IMR-90 (cell line): ENCODE measurements at regions not wholly inside any gene's neighbourhood (a gene's known extent, or its start where the extent isn't known, plus 50 kb on each side); places are given as distances from the start of the nearest gene placed in this dataset.

Source experiments
- ATAC-seq: fragments of 200-7000 bp; cut with Tn5 transposase; 2 replicates; pipeline ENCODE4 v1.9.1; 2020; ENCODE audit warnings: low read depth, mild to moderate bottlenecking, moderate library complexity
- BruUV-seq: library from RNA; stranded (reverse); fragments of 400-500 nt; replicated peaks from 2 replicates; lab custom pipeline; 2021; lab: Mats Ljungman, UMichigan
- CTCF ChIA-PET: fragments of 300-600 bp; formaldehyde crosslinking; extraction: SDS; loops from one replicate; lab custom pipeline; 2021; ENCODE audit warnings: antibody characterized with exemption; lab: Yijun Ruan, JAX
- POLR2A ChIA-PET: fragments of 300-600 bp; sonication (Branson Sonifier 250); formaldehyde crosslinking; loops from one replicate; lab custom pipeline; 2022; ENCODE audit warnings: antibody characterized with exemption; ENCODE audit not compliant: unreplicated experiment; lab: Charles Lee
- DNase-seq: peaks from one replicate; pipeline ENCODE4 v3.0.0; 2013
- H2AFZ ChIP-seq: replicated peaks from 2 replicates; pipeline ENCODE3; 2013; ENCODE audit warnings: low read length, mild to moderate bottlenecking; ENCODE audit not compliant: poor library complexity
- H2AK5ac ChIP-seq: 2 replicates; pipeline ENCODE4 v1.6.1; 2013; ENCODE audit warnings: low read depth, low read length, inconsistent platforms
- H2AK9ac ChIP-seq: replicated peaks from 2 replicates; pipeline ENCODE3; 2013; ENCODE audit warnings: mild to moderate bottlenecking, low read depth, low read length, moderate library complexity; ENCODE audit not compliant: poor library complexity
- H2BK120ac ChIP-seq: 2 replicates; pipeline ENCODE4 v1.6.1; 2013; ENCODE audit warnings: low read depth, low read length, inconsistent platforms
- H2BK15ac ChIP-seq: 3 replicates; pipeline ENCODE4 v1.6.1; 2013; ENCODE audit warnings: low read depth, low read length, inconsistent platforms
- H2BK20ac ChIP-seq: 2 replicates; pipeline ENCODE4 v1.6.1; 2013; ENCODE audit warnings: low read depth, mild to moderate bottlenecking, inconsistent platforms, low read length, moderate library complexity
- H2BK5ac ChIP-seq: 2 replicates; pipeline ENCODE4 v1.6.1; 2013; ENCODE audit warnings: mild to moderate bottlenecking, low read depth, low read length, inconsistent platforms; ENCODE audit not compliant: poor library complexity, severe bottlenecking
- H3K14ac ChIP-seq: replicated peaks from 2 replicates; pipeline ENCODE4 v1.6.1; 2013; ENCODE audit warnings: low read depth, low read length, inconsistent platforms
- H3K18ac ChIP-seq: 2 replicates; pipeline ENCODE4 v1.6.1; 2013; ENCODE audit warnings: low read depth, low read length, control low read depth
- H3K23ac ChIP-seq: 2 replicates; pipeline ENCODE4 v1.6.1; 2013; ENCODE audit warnings: low read depth, low read length, inconsistent platforms
- H3K27ac ChIP-seq: 2 replicates; pipeline ENCODE4 v1.5.1; 2013; ENCODE audit warnings: mild to moderate bottlenecking, control low read depth, low read length; ENCODE audit not compliant: insufficient read depth
- H3K27me3 ChIP-seq: 2 replicates; pipeline ENCODE4 v1.6.1; 2013; ENCODE audit warnings: low read length; ENCODE audit not compliant: control insufficient read depth, insufficient read depth
- H3K36me3 ChIP-seq: 2 replicates; pipeline ENCODE4 v1.6.1; 2013; ENCODE audit warnings: low read length, mixed read lengths; ENCODE audit not compliant: control insufficient read depth, insufficient read depth
- H3K4ac ChIP-seq: 2 replicates; pipeline ENCODE4 v1.6.1; 2013; ENCODE audit warnings: low read depth, low read length, inconsistent platforms
- H3K4me1 ChIP-seq: 2 replicates; pipeline ENCODE4 v1.6.1; 2013; ENCODE audit warnings: low read length, mixed read lengths; ENCODE audit not compliant: control insufficient read depth, insufficient read depth
- H3K4me2 ChIP-seq: 2 replicates; pipeline ENCODE4 v1.6.1; 2013; ENCODE audit warnings: low read depth, mild to moderate bottlenecking, control low read depth, low read length, moderate library complexity
- H3K4me3 ChIP-seq: 2 replicates; pipeline ENCODE4 v1.5.1; 2013; ENCODE audit warnings: low read depth, mild to moderate bottlenecking, control low read depth, low read length, moderate library complexity; ENCODE audit not compliant: insufficient read depth
- H3K56ac ChIP-seq: 2 replicates; pipeline ENCODE4 v1.6.1; 2013; ENCODE audit warnings: low read length, inconsistent platforms; ENCODE audit not compliant: insufficient read depth; ENCODE audit errors: extremely low read depth
- H3K79me1 ChIP-seq, 2 experiments: 2 replicates each; pipeline ENCODE4 v1.6.1; 2013; ENCODE audit warnings: low read length in 2 of 2, inconsistent platforms in 1 of 2, low read depth in 1 of 2
- H3K9ac ChIP-seq: 2 replicates; pipeline ENCODE4 v1.6.1; 2013; ENCODE audit warnings: low read depth, low read length, control low read depth
- H3K9me1 ChIP-seq: 2 replicates; pipeline ENCODE4 v1.6.1; 2013; ENCODE audit warnings: low read length, inconsistent platforms; ENCODE audit not compliant: insufficient read depth
- H3K9me3 ChIP-seq: 2 replicates; pipeline ENCODE4 v1.6.1; 2013; ENCODE audit warnings: low read length; ENCODE audit not compliant: control insufficient read depth, insufficient read depth
- H4K20me1 ChIP-seq: 2 replicates; pipeline ENCODE4 v1.6.1; 2013; ENCODE audit warnings: low read length, inconsistent platforms; ENCODE audit not compliant: insufficient read depth
- H4K5ac ChIP-seq: 2 replicates; pipeline ENCODE4 v1.6.1; 2013; ENCODE audit warnings: mild to moderate bottlenecking, low read depth, low read length, control low read depth
- H4K8ac ChIP-seq, 2 experiments: 2 replicates each; pipeline ENCODE4 v1.6.1; 2013; ENCODE audit warnings: low read depth in 2 of 2, low read length in 2 of 2, control low read depth in 1 of 2, inconsistent platforms in 1 of 2
- H4K91ac ChIP-seq: 2 replicates; pipeline ENCODE4 v1.6.1; 2013; ENCODE audit warnings: low read depth, low read length, inconsistent platforms; ENCODE audit not compliant: insufficient read depth
- BHLHE40 ChIP-seq: fragments of 150-350 bp; IDR thresholded peaks from 2 replicates; pipeline ENCODE4 v1.6.1; 2016; ENCODE audit warnings: mild to moderate bottlenecking, low read depth, low read length
- CHD1 ChIP-seq: IDR thresholded peaks from 2 replicates; pipeline ENCODE4 v1.6.1; 2012; ENCODE audit warnings: low read depth, low read length, improper control_type of control experiment
- CTCF ChIP-seq: conservative IDR thresholded peaks from 2 replicates; pipeline ENCODE4 v1.5.1; 2012; ENCODE audit warnings: mild to moderate bottlenecking, low read depth, low read length, improper control_type of control experiment
- MAZ ChIP-seq: IDR thresholded peaks from 2 replicates; pipeline ENCODE4 v1.6.1; 2012; ENCODE audit warnings: low read depth, mild to moderate bottlenecking, low read length, improper control_type of control experiment, moderate library complexity, borderline replicate concordance
- RFX5 ChIP-seq: IDR thresholded peaks from 2 replicates; pipeline ENCODE4 v1.8.0; 2012; ENCODE audit warnings: low read depth, mild to moderate bottlenecking, low read length, moderate library complexity
- SMC3 ChIP-seq: fragments of 150-350 bp; IDR thresholded peaks from 2 replicates; pipeline ENCODE4 v1.6.1; 2016; ENCODE audit warnings: low read depth, mild to moderate bottlenecking, antibody characterized with exemption, low read length, moderate library complexity
- USF2 ChIP-seq: fragments of 150-350 bp; IDR thresholded peaks from 2 replicates; pipeline ENCODE4 v1.6.1; 2017; ENCODE audit warnings: mild to moderate bottlenecking, antibody characterized with exemption, low read length, low read depth
- WGBS, 2 experiments: methylation state at CpG; one replicate each; pipeline versions ENCODE4 v1.1.5 to v1.1.7; 2013; ENCODE audit warnings: missing lambda C conversion rate in 2 of 2; ENCODE audit not compliant: insufficient read length in 1 of 2; ENCODE audit errors: extremely low coverage in 2 of 2; 5-methylcytosine and 5-hydroxymethylcytosine counted together
- dilution Hi-C: fragments of 300-500 bp; cut with HindIII; formaldehyde crosslinking; loops from one replicate; pipeline ENCODE4 v1.14.3; 2018; ENCODE audit warnings: low sequenced_read_pairs; ENCODE audit not compliant: unreplicated experiment
- in situ Hi-C: fragments of 300-500 bp; cut with MboI; formaldehyde crosslinking; loops from 3 replicates; pipeline ENCODE4 v1.14.3; 2019; ENCODE audit warnings: low sequenced_read_pairs, inconsistent platforms, mixed read lengths
- intact Hi-C: fragments of 100-400 bp; cut with micrococcal nuclease; formaldehyde crosslinking; loops from 2 replicates; pipeline ENCODE4 v1.10.0; 2022

- H3K9me1 ChIP-seq = no peaks in the 10 kb centered on the region
- H4K91ac ChIP-seq = no peak overlapping the region
- no peak overlapping the region for H4K8ac ChIP-seq
- H3K9me3 ChIP-seq = no peaks in the 10 kb centered on the region
- in situ Hi-C loops = no loop called here
- H3K4me2 ChIP-seq = no peak overlapping the region
- H3K23ac ChIP-seq = no peak overlapping the region
- ATAC-seq (no peak), DNase-seq (no peak)
- BruUV-seq = no TSS peak
- no peaks in the 10 kb centered on the region for H4K20me1 ChIP-seq
- H2AK5ac ChIP-seq = no peak overlapping the region
- TF ChIP-seq USF2 = no peak
- TF ChIP-seq MAZ = no peak
- TF ChIP-seq CTCF = no peak
- TF ChIP-seq BHLHE40 = no peak
- no peak for TF ChIP-seq CHD1
- no peak for TF ChIP-seq SMC3
- TF ChIP-seq RFX5 = no peak
- no peak overlapping the region for H3K4me3 ChIP-seq
- H3K9ac ChIP-seq = no peak overlapping the region
- ChIA-PET POLR2A (no interaction called here), CTCF (interaction anchor here (1.1 to 1.6 kb wide), 2 partner anchors 45 to 95 kb away, joined by 3 to 4 read pairs; partner anchors contain the start of gene DTX4)
- no peak overlapping the region for H3K14ac ChIP-seq
- no CpG with 5 or more reads among the region's 4 CpGs for WGBS, 2 experiments
- H3K27ac ChIP-seq = no peak overlapping the region
- no peak overlapping the region for H2AK9ac ChIP-seq
- H3K4me1 ChIP-seq = no peaks in the 10 kb centered on the region
- no peak overlapping the region for H4K5ac ChIP-seq
- H3K79me1 ChIP-seq = no peaks in the 10 kb centered on the region
- H2BK120ac ChIP-seq = no peak overlapping the region
- no peak overlapping the region for H3K4ac ChIP-seq
- intact Hi-C loops = loop anchor here (1.0 kb wide), 1 partner anchor 22 kb away; no protein-coding TSS in a partner anchor
- H2AFZ ChIP-seq = no peak overlapping the region
- H2BK5ac ChIP-seq = no peak overlapping the region
- H3K18ac ChIP-seq = no peak overlapping the region
- H2BK20ac ChIP-seq = no peak overlapping the region
- H3K36me3 ChIP-seq = no peaks in the 10 kb centered on the region
- H2BK15ac ChIP-seq = no peak overlapping the region
- peaks cover 11% of the 10 kb centered on the region for H3K27me3 ChIP-seq
- H3K56ac ChIP-seq = no peak overlapping the region
- dilution Hi-C loops = no loop called here
Observed at GRCh38 chr11:59267196-59267595, 54.5 kb upstream of the MPEG1 start.
